ENCODE measurements at regions not wholly inside any gene's neighbourhood (a gene's known extent, or its start where the extent isn't known, plus 50 kb on each side); places are given as distances from the start of the nearest gene placed in this dataset.

- Mint-ChIP-seq H3K9me3 (peaks cover 11% of the 10 kb centered on the region), H3K27ac (peak overlapping the region; percentile 80), H3K27me3 (ENCODE audit: insufficient read depth) (no peaks in the 10 kb centered on the region), H3K36me3 (ENCODE audit: low read depth) (peaks cover 10% of the 10 kb centered on the region; the same call in 1 of the 2 replicates), H3K4me1 (ENCODE audit: low read depth) (peaks cover 52% of the 10 kb centered on the region), H3K4me3 (peak overlapping the region; percentile 57)
- no peak for TF ChIP-seq CTCF (IDR thresholded peaks at IDR 0.05)
- DNase-seq: no peak
These were observed 50.2 kb upstream of the EML4 start for GRCh38 chr2:42118754-42119569.
